Kidney tubule cell (primary cell): ENCODE measurements at regions not wholly inside any gene's neighbourhood (a gene's known extent, or its start where the extent isn't known, plus 50 kb on each side); places are given as distances from the start of the nearest gene placed in this dataset.
A peak's percentile ranks its signal among the peaks of the same experiment; 100 is the strongest.
"Not testable (repeated sequence)": the region's sequence is repeated elsewhere in the genome, so short reads cannot be mapped to it uniquely, and the experiment has no call there.

Experiments used
- DNase-seq: peaks from one replicate; pipeline ENCODE4 v3.0.0-alpha.2; 2018; ENCODE audit warnings: low spot score

DNA sequence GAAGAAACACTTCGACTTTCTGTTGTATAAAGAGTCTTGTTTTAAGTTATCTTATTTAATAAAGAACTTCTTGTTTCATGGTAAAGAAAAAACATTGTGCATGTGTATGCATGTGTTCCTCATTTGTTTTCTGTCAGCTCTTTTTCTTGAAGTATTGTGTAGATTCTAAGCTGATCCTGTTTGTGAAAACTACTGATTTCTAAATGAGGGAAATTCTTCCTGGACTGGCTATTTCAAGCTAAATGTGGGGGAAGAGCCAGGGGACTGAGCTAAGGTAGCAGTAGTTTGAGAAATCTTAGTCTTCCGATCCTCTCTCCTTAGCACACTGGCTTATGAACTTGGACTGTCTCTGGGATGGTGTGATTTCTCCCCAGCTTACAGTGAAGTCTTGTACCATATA, 56.4 kb upstream of the RBMS1 start:
- no peak for DNase-seq

DNA sequence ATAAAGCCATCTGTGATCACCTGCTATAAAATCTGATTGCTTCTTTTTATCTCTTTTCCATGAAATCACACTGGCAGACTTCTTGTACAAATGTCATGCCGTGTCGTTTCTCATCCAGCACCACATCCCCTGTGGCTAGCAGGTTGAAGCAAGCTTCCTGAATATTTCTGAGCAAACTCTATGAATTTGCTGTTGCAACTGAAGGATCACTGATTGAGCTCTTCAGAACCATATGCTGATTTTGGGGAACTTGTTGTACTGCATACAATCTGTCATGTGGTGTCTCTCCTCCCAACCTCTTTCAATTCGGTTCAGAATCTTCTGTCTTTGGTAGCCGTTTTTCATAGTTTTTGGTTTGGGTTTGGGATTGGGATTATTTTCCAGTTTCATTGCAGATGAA, 57.7 kb upstream of the RBMS1 start:
- DNase-seq = no peak

DNA sequence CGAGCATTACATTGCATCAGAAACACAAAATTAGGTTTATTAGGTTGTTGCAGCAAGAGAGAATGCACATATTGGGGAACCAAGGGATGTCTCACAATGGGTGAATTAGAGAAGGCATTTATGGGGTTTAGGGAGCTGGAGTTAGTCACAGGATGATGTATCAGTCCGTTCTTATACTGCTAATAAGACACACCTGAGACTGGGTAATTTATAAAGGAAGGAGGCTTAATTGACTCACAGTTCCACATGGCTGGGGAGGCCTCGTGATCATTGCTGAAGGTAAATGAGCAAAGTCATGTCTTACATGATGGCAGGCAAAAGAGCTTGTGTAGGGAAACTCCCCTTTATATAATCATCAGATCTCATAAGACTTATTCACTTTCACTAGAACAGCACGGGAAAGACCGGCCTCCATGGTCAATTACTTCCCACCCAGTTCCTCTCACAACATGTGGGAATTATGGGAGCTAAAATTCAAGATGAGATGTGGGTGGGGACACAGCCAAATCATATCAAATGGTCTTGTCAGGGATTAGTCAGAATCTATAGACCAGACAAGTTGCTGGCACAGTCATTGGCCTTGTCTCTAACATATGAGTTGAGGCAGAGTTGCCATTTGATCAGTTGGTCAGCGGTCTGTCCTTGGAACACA, 61.9 kb upstream of the RBMS1 start:
- peak; percentile 51 for DNase-seq

DNA sequence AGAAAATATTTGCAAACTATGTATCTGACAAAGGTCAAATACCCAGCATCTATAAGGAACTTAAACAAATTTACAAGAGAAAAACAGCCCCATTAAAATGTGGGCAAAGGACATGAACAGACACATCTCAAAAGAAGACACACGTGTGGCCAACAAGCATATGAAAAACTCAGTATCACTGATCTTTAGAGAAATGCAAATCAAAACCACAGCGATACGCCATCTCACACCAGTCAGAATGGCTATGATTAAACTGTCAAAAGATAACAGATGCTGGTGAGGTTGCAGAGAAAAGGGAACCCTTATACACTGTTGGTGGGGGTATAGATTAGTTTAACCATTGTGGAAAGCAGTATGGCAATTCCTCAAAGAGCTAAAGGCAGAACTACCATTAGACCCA, 64.3 kb upstream of the RBMS1 start:
- DNase-seq = no peak

DNA sequence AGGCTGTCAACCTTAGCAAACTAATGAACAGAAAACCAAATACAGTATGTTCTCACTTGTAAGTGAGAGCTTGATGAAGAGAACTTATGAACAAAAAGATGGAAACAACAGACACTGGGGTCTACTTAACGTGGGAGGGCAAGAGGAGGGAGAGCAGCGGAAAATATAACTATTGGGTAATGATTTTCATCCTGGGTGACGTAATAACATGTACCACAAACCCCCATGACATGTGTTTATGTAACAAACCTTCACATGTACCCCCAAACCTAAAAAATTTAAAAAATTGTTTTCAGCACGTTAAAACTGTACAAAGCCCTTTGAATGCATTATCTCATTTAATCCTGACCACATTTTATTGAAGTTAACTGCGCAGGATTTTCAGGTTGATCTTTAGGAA, 64.9 kb upstream of the RBMS1 start:
- no peak for DNase-seq

DNA sequence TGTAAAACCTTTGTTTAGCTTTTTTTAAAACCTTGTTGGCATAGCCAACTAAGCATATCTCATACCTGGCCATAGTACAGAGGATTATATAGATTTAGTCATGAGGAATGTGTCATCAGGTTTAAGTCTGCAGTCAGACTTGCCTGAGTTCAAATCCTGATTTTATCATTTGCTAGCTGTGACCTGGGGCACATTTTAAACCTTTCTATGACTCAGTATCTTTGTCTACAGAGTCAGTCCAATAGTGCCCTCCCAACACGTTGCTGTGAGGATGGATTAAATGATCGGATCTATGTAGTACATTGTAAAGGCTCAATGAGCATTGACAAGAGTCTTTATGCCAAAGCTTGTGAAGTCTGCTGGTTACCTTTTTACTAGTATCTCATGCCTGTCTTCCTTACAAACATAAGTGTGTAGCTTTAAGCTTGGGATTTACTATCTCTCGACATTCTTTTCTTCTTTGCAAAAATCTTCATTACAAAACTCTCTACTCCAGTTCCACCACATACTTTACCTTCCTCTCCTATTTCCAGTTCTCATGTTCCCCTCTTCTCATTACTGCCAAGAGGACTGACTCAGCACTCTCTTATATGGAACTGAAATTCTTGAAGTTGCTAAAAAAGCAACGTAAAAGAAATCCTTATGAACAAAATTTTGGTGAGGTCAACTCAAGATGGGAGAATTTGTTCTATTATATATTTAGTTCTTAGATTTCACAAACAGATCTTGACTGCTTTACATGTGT, 68.1 kb upstream of the RBMS1 start:
- peak; percentile 37 for DNase-seq

DNA sequence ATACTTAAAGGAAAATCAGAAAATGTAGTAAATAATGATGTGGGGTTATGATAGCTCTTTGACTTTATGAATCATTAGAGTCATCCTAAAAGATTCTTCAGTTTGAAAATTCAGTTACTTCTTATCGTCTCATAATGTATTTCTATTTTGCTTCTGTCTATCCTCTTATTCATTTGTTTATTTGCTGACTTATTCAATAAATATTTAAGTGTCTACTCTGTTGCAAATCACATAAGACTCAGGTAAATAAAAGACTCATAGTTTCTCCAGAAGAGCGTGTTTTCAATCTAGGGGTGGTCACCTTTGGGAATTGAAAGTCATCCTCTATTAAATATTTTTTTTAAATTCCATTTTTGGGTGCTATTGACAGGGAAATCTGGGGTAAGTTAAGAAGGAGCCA, 69.1 kb upstream of the RBMS1 start:
- no peak for DNase-seq

DNA sequence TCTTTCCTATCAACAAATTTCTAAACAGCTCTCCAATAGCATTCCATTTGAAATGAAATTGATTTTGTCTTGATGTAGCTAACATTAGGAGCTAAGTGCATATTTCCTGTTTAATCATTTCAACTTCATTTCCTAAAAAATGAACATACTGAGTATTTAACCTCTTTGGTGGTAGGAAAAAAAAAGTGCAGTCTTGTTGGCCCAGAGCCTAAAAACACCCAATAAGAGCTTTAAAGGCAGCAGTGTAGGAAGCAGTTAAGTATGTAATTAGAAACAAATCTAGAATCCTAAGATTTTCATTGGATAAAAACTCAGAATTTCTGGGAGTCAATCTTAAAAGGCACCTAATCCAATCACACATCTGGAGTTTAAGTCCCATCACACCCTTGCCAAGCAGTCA, 71.0 kb upstream of the RBMS1 start:
- DNase-seq = no peak

DNA sequence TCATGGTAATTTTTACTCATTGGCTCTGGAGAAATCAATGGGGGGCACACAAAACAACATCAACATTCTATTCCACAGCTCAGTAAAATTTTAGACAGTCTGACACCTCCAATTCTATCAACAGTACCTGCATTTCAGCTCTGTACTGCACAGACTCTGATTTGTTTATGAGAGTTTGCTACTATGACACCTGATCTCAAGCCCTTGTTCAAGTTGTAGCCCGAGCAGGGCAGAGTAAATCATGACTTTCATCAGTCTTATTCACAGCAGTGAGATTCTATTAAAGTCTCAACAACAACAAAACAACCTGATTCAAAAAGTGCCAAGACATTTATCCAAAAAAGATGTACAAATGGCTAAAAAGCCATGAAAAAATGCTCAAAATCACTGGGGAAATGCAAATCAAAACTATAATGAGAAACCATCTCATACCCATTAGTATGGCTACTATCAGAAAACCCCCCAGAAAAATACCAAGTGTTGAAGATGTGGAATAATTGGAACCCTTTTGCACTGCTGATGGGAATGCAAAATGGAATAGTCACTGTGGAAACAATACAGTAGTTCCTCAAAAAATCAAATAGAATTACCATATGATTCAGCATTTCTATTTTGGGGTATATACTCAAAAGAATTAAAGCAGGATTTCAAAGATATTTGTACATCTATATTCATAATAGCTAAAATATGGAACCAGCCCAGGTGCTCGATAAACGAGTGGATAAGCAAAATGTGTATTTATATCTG, 71.7 kb upstream of the RBMS1 start:
- no peak for DNase-seq

DNA sequence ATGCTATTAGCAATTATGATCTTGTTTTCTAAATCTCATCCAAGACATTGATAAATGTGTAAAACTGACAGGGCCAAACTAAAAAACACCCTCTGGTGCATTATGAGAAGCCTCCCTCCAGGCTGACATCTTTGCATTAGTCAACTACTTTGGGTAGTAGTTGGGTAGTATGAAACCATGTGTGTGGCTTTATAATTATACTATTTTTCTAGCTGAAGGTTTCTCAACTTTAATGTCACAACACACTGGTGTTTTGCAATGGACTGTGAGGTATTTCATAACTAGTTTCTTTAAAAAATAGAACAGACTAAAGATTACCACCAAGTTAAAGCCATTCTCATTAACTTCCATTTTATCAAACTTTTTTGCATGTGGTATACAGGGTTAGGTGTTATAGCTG, 73.1 kb upstream of the RBMS1 start:
- DNase-seq = no peak

DNA sequence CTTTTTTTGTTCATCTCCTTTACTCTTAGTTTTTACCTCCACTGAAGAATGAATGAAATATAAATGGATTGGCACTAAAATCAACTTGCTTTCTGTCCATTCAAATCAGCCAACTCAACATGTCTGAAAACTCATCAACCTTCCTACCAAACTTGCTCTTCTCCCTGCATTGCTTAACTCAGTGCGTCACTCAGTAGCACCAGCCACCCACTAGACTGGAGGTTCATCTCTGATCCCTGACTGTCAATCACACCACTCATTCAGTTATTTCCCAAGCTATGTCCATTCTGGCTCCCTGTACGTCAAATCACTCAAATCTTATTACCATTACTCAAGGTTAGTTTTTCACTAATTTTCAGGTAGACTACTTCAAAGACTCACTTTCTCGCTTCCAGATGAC, 75.2 kb upstream of the RBMS1 start:
- no peak for DNase-seq

DNA sequence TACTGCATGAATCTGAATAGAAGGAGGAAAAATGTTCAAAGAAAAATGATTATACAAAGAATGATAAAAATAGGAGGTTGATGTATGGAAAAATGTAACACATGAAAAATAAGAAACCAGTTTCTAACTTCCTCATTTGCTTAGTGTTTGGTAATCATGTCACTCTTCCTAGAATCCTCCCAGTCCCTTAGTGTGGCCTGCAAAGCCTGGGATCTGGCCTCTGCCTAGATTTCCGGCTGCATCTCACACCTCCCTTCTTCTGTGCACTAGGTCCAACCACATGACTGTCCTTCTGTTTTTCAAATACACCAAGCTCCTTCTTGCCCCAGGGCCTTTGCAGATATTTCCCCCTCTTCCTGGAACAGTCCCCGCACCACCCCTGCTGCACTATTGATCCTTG, 76.8 kb upstream of the RBMS1 start:
- DNase-seq = no peak

DNA sequence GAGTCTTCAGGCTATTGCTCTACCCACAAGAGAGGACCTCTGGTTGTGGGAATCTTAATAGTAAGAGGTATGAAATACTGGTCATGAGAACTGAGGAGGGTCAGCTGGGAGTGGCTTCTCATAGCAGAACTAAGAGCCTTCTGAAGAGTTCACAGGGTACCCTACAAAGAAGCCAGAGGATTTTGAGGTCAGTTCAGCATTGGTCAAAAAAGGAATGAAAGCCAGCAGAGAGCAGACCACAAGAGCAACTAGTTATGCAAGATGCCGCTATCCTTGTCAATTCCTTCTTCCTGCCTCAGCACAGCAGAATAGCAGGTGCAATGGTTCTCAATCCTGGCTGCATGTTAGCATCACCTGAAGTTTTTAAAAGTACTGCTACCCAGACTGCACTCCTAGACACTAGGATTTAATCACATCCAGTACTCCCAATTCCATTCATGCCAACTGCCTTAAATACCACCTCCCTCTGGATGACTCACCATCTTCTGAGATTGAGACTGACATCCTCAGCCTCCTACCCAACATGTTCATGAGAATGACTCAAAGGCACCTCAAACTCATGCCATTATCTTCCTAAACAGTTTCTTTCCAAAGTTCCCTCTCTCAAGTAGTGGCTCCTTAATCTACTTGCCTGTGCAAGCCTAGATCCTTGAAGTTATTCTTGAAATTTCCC, 81.0 kb upstream of the RBMS1 start:
- DNase-seq = peak; percentile 86

DNA sequence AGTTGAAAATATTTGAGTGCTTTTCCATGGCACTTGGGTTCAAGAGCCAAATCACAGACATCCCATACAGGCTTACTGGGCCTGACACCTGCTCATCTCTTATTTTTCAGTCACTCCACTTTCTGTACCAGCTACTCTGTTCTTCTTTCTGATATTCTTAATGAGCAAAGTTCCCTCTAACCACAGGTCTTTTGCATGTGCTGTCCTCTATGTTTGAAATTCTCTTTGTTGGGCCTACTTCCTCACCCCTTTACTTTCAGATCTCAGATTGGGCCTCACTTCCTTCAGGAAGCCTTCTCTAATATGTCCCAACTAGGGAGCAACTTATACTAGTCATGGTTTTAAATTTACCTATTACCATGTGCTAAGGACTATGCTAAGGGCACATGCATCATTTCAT, 81.8 kb upstream of the RBMS1 start:
- DNase-seq = no peak

DNA sequence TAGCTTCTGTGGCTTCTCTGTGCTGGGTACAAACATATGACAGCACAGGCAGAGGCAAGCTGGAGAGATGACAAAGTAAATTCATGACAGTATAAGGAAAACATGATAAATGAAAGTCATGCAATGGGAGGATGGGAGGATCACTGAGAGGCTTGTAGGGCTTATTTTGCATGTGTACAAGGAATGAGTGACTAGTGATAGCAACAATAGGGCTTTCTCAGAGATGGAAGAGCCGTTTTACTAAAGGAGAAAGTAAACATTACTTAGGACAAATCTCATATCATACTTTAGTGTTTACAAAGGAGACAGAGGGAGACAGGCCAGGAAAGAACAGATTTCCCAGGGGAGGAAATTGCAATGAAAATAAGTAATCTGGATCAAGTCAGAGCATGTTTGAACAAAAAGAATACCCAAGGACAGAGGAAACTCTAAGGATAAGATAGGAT, 82.5 kb upstream of the RBMS1 start:
- DNase-seq = no peak

DNA sequence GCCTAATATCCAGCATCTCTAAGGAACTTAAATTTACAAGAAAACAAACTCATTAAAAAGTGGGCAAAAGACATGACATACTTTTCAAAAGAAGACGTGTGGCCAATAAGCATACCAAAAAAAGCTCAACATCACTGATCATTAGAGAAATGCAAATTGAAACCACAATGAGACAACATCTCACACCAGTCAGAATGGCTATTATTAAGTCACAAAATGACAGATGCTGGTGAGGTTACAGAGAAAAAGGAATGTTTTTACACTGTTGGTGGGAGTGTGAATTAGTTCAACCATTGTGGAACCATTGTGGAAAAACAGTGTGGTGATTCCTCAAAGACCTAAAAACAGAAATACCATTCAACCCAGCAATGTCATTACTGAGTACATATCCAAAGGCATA, 83.5 kb upstream of the RBMS1 start:
- not testable (repeated sequence) for DNase-seq

DNA sequence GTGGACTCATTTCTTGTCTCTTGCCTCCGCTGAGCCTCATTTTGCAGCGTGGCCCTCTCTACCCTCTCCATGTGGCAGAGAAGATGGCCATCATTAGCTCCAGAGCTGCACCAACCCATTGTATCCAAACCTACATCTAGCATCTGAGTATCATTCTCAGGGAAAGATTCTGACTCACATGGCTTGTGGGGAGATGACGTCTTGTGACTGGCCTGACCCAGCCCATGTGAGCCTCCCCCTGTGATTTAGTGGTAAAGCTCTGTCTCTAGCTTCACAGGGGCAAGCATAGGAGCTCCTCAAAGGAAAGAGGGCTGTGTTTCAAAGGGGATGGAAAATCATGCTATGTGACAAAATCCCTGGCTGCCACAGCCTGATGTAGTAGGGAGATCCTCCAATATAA, 87.4 kb upstream of the RBMS1 start:
- DNase-seq = no peak

DNA sequence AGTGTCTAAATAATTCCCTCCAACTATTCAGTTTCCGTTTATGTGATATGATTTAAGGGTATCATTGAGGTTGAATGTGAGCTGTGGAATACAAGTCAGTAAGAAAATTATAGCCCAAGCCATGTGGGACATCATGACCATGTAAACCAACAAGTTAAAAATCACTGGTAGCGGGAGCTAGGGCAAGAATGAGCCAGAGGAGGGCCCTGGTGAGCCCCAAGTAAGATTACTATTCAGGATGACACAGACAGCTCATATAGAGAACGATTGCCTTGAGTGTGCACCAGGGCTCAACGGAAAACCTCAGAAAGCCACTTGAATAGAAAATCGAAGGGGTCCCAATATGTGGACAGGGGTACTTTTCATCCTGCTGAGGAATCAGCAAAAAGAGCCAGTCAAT, 87.8 kb upstream of the RBMS1 start:
- DNase-seq = no peak

DNA sequence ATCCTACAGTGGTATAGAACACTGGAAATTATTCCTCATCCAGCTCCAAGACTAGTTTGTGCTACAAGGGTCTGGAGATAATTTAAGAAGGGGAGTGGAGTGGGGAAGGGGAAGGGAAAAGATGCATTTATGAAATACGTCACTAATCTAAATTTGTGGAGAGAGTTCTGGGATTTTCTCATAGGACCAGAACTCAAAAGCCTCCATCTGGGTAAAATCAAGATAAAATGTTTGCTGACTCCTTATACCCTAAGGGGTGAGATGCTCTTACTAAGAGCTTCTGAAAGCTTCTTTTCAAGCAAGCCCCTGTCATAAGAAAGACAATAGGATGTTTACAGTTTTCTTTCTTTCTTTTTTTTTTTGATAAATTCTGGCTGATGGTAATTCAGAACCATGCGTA, 88.5 kb upstream of the RBMS1 start:
- no peak for DNase-seq

DNA sequence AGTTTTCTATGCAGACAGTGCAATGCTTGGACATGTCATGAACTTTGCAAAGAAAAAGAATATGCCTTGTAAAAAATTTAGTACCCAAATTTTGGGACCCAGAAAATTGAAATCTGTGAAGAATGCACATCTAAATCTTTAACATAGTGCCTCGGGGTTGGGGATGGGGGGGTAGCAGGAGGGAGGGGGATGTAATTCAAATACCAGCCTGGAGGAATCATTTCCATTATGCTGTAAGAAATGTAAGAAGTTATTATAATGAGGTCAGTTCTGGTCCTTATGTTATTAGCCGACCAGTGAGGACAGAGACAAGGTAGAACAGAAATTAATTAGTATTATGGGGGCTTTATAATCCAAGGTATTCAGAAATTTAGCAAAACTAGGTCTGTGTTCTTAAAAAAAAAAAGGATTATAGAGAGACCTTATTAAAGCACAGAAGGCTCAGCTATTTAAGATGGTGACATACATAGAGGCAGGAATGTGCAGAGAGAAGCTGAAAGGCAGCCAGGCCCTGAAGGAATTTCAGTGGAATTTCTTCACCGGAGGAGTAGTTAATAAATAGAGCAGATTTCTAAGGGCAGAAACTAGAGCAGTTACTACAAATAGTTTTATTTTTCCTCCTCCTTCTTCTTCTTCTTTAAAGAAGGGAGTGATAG, 89.0 kb upstream of the RBMS1 start:
- DNase-seq = peak; percentile 73

DNA sequence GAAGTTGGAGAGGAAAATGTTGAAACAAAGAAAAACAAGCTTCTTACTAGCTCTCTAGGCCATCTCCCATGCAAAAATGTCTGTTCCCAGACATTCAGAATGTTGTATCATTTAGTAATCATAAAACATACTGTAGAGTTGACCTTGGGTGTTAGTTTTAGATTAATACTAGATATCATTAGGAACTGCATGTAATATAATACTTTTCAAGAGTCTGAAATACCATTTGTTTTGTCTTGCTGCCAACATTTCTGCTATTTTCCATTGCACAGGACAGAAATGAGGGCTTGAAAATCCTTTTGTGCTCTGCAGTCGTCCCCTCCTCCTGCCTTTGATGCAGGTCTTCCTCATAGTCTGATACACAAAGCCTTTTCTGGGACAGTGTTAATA, 89.5 kb upstream of the RBMS1 start:
- DNase-seq = no peak

DNA sequence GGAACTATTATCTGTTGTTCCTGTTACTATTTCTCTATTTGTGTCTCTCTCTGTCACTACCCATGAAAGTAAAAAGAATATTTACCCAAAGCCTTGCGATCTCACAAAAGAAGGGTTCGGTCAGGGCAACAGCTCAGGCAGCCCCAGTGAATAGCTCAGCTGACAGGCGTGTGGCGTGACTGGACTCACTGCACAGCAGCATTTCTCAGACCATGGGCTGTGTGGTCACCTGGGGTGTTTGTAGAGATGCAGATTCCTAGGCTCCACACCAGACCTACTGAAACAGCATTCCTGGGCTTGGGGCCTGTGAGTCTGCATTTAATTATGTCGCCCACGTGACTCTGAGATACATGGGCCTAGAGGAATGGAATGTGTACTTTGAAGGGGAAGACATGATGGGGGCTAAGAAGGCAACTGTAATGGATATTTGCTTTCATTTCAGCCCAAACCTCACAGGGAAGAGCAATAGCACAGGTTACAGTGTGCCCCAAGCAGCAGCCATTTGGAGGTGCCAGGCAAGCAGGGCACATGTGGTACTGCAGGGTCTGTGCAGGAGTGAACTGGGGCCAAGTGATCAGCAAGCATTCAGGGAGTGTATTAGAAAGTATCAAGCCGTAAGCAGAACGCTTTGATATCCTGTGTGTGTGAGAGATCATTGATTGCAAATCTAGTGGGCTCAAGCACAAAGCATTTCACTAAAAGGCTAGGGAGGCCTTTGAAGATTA, 90.4 kb upstream of the RBMS1 start:
- peak; percentile 20 for DNase-seq
